ENCODE measurements at regions not wholly inside any gene's neighbourhood (a gene's known extent, or its start where the extent isn't known, plus 50 kb on each side); places are given as distances from the start of the nearest gene placed in this dataset.

GRCh38 chr22:47286590-47286989 is 524.1 kb downstream of the TBC1D22A start:
- no peak for TF ChIP-seq EZH2 (IDR thresholded peaks at IDR 0.05)
- no peak for TF ChIP-seq POLR2AphosphoS5 (IDR thresholded peaks at IDR 0.05; ENCODE audit: borderline replicate concordance, low read depth, low read length)
